OCI-LY3 (cell line): ENCODE measurements at regions not wholly inside any gene's neighbourhood (a gene's known extent, or its start where the extent isn't known, plus 50 kb on each side); places are given as distances from the start of the nearest gene placed in this dataset.

Source experiments
- EZH2phosphoT487 ChIP-seq: fragments of 200-600 bp; shearing (Covaris generic); IDR thresholded peaks from 2 replicates; pipeline ENCODE4 v1.6.1; 2018; ENCODE audit warnings: antibody characterized with exemption, mixed run types, low read depth
- TF ChIP-seq, protein P1 (sequence below): fragments of 200-600, 300-600 bp; sonication (generic); IDR thresholded peaks from 2 replicates; pipeline ENCODE4 v1.5.1; 2014; ENCODE audit warnings: antibody characterized with exemption, low read length, low read depth

DNA sequence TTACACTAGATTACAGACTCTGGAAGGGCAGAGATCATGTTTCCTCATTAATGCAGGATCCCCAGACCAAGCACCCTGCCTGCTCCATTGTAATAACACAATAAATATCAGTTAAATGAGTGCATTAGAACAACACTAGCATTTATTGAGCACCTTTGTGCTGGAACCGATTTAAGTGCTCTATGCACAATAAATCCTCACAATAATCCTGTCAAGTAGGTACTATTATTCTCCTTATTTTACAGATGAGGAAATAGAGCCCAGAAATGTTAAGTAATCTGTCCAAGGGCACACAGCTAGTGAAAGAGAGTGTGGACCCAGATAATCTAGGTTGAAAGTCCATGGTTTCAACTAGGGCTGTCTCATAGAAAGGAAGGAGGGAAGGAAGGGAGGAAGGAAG lies 69.8 kb downstream of the MAP1LC3B2 start:
- TF ChIP-seq, protein P1, sequence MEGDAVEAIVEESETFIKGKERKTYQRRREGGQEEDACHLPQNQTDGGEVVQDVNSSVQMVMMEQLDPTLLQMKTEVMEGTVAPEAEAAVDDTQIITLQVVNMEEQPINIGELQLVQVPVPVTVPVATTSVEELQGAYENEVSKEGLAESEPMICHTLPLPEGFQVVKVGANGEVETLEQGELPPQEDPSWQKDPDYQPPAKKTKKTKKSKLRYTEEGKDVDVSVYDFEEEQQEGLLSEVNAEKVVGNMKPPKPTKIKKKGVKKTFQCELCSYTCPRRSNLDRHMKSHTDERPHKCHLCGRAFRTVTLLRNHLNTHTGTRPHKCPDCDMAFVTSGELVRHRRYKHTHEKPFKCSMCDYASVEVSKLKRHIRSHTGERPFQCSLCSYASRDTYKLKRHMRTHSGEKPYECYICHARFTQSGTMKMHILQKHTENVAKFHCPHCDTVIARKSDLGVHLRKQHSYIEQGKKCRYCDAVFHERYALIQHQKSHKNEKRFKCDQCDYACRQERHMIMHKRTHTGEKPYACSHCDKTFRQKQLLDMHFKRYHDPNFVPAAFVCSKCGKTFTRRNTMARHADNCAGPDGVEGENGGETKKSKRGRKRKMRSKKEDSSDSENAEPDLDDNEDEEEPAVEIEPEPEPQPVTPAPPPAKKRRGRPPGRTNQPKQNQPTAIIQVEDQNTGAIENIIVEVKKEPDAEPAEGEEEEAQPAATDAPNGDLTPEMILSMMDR: no peak
- TF ChIP-seq EZH2phosphoT487: no peak
